ENCODE measurements at regions not wholly inside any gene's neighbourhood (a gene's known extent, or its start where the extent isn't known, plus 50 kb on each side); places are given as distances from the start of the nearest gene placed in this dataset.

GRCh38 chr5:89087551-89088318, 204.8 kb upstream of the MEF2C start:
- DNase-seq = no peak
- in situ Hi-C loops (cut with MboI; ENCODE audit: low pct_ligation_motif_present in 1 of 4, low pct_unique_long_range_greater_than_20kb in 1 of 4, low sequenced_read_pairs in 3 of 4) = no loop called here
- Histone ChIP-seq H3K36me3 (no peaks in the 10 kb centered on the region), H3K27ac (no peak overlapping the region), H3K4me3 (no peak overlapping the region), H3K27me3 (no peaks in the 10 kb centered on the region), H3K9me3 (no peaks in the 10 kb centered on the region), H3K4me1 (no peaks in the 10 kb centered on the region)
- TF ChIP-seq, protein P1, sequence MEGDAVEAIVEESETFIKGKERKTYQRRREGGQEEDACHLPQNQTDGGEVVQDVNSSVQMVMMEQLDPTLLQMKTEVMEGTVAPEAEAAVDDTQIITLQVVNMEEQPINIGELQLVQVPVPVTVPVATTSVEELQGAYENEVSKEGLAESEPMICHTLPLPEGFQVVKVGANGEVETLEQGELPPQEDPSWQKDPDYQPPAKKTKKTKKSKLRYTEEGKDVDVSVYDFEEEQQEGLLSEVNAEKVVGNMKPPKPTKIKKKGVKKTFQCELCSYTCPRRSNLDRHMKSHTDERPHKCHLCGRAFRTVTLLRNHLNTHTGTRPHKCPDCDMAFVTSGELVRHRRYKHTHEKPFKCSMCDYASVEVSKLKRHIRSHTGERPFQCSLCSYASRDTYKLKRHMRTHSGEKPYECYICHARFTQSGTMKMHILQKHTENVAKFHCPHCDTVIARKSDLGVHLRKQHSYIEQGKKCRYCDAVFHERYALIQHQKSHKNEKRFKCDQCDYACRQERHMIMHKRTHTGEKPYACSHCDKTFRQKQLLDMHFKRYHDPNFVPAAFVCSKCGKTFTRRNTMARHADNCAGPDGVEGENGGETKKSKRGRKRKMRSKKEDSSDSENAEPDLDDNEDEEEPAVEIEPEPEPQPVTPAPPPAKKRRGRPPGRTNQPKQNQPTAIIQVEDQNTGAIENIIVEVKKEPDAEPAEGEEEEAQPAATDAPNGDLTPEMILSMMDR (IDR thresholded peaks at IDR 0.05) = no peak
- TF ChIP-seq POLR2AphosphoS5 (IDR thresholded peaks at IDR 0.05) = no peak
- TF ChIP-seq POLR2A (IDR thresholded peaks at IDR 0.05) = no peak
- TF ChIP-seq EP300 (IDR thresholded peaks at IDR 0.05; ENCODE audit: low read depth) = no peak
- WGBS, 2 donors (ENCODE audit: low coverage in 1 of 2) = 83 to 88% methylated on average over 7 to 12 of the region's 12 CpGs
- intact Hi-C loops (cut with DNase I; ENCODE audit: low total_unique reads) = no loop called here

DNA sequence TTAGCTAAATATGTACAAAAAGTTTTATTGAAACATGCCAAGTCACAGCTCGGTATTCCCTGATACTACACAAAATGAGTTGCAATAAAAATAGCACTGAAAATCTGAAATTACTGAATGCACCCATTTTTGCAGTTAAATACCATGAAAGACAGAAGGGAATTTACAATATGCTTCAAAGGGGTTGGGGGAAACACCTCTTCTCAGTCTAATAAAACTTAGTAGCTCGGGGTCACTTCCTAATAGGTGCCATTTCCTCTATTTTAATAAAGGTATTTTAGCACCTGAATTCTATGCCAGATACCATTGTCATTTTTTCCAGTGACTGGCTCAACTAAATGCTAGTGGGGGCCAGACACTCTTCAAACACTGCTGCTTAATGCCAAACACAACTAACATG, 204.1 kb upstream of the MEF2C start:
- no peak overlapping the region for H3K4me3 ChIP-seq
- no peaks in the 10 kb centered on the region for H3K27me3 ChIP-seq
- in situ Hi-C loops (cut with MboI; ENCODE audit: low pct_ligation_motif_present in 1 of 4, low pct_unique_long_range_greater_than_20kb in 1 of 4, low sequenced_read_pairs in 3 of 4) (no loop called here), intact Hi-C loops (cut with DNase I; ENCODE audit: low total_unique reads) (no loop called here)
- no peak overlapping the region for H3K27ac ChIP-seq
- H3K9me3 ChIP-seq = no peaks in the 10 kb centered on the region
- DNase-seq = no peak
- no peaks in the 10 kb centered on the region for H3K4me1 ChIP-seq
- 81 to 100% methylated on average over 1 to 2 of the region's 2 CpGs for WGBS, 2 donors (ENCODE audit: low coverage in 1 of 2)
- TF ChIP-seq POLR2AphosphoS5 (IDR thresholded peaks at IDR 0.05) = no peak
- TF ChIP-seq, protein P1 (IDR thresholded peaks at IDR 0.05) = no peak
- no peak for TF ChIP-seq POLR2A (IDR thresholded peaks at IDR 0.05)
- no peak for TF ChIP-seq EP300 (IDR thresholded peaks at IDR 0.05; ENCODE audit: low read depth)
- no peaks in the 10 kb centered on the region for H3K36me3 ChIP-seq

DNA sequence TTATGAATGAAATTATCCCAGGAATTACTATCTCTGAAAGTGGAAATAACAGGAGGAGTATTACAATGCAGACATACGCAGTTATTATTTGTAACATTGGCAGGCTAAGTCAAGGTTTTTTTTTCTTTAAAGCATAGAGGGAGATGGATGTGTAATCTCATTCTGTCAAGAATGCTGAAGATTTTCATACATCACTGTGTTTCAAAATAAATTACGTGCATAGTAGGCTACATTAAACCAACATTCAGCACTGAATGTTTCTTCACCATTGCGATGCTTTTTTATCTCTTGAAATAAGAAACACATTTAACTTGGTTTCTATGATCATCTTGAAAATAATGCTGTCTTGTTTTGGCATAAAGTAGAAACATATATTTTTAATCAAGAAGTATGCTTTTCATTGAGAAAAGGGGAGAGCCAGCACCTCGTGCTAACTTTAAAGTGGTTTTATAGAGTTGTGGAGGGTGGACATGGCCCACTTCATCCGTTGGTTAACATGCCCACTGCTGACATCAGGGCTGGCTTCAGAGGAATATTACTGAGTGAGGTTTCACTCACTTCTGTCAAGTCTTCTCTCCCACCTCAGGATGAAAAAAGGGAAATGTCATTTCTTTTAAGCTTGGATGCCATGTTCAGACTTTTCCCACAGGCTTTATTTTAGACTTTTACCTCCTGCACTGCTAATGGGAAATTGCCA, 203.6 kb upstream of the MEF2C start:
- no peaks in the 10 kb centered on the region for H3K36me3 ChIP-seq
- TF ChIP-seq EP300 (IDR thresholded peaks at IDR 0.05; ENCODE audit: low read depth) (no peak), POLR2AphosphoS5 (IDR thresholded peaks at IDR 0.05) (no peak), POLR2A (IDR thresholded peaks at IDR 0.05) (no peak)
- TF ChIP-seq, protein P1 (IDR thresholded peaks at IDR 0.05) = no peak
- H3K4me3 ChIP-seq = no peak overlapping the region
- no peaks in the 10 kb centered on the region for H3K9me3 ChIP-seq
- no peaks in the 10 kb centered on the region for H3K4me1 ChIP-seq
- in situ Hi-C loops (cut with MboI; ENCODE audit: low pct_ligation_motif_present in 1 of 4, low pct_unique_long_range_greater_than_20kb in 1 of 4, low sequenced_read_pairs in 3 of 4) (no loop called here), intact Hi-C loops (cut with DNase I; ENCODE audit: low total_unique reads) (no loop called here)
- DNase-seq = no peak
- no peaks in the 10 kb centered on the region for H3K27me3 ChIP-seq
- WGBS, 2 donors (ENCODE audit: low coverage in 1 of 2) = 92 to 98% methylated on average over 5 of the region's 5 CpGs
- no peak overlapping the region for H3K27ac ChIP-seq

- Histone ChIP-seq H3K9me3 (no peaks in the 10 kb centered on the region), H3K27ac (no peak overlapping the region), H3K4me3 (no peak overlapping the region), H3K36me3 (no peaks in the 10 kb centered on the region), H3K4me1 (no peaks in the 10 kb centered on the region), H3K27me3 (no peaks in the 10 kb centered on the region)
- no peak for DNase-seq
- in situ Hi-C loops (cut with MboI; ENCODE audit: low pct_ligation_motif_present in 1 of 4, low pct_unique_long_range_greater_than_20kb in 1 of 4, low sequenced_read_pairs in 3 of 4) (no loop called here), intact Hi-C loops (cut with DNase I; ENCODE audit: low total_unique reads) (no loop called here)
- 75 to 83% methylated on average over 1 of the region's 1 CpG for WGBS, 2 donors (ENCODE audit: low coverage in 1 of 2)
- no peak for TF ChIP-seq POLR2AphosphoS5 (IDR thresholded peaks at IDR 0.05)
- TF ChIP-seq POLR2A (IDR thresholded peaks at IDR 0.05) = no peak
- no peak for TF ChIP-seq EP300 (IDR thresholded peaks at IDR 0.05; ENCODE audit: low read depth)
- TF ChIP-seq, protein P1 (IDR thresholded peaks at IDR 0.05) = no peak
Measured at GRCh38 chr5:89083791-89084190, 200.8 kb upstream of the MEF2C start.
